Limb (tissue), 2 donors: ENCODE measurements at regions not wholly inside any gene's neighbourhood (a gene's known extent, or its start where the extent isn't known, plus 50 kb on each side); places are given as distances from the start of the nearest gene placed in this dataset.
"Not testable (repeated sequence)": the region's sequence is repeated elsewhere in the genome, so short reads cannot be mapped to it uniquely, and the experiment has no call there.

ENCODE experiments used
- DNase-seq, 2 donors: peaks; one replicate each; pipeline ENCODE4 v3.0.0-alpha.2; 2016; ENCODE audit errors: extremely low spot score in 2 of 2

- no peak for DNase-seq
Measured at GRCh38 chr6:158920311-158920905, 79.6 kb downstream of the RSPH3 start.

DNA sequence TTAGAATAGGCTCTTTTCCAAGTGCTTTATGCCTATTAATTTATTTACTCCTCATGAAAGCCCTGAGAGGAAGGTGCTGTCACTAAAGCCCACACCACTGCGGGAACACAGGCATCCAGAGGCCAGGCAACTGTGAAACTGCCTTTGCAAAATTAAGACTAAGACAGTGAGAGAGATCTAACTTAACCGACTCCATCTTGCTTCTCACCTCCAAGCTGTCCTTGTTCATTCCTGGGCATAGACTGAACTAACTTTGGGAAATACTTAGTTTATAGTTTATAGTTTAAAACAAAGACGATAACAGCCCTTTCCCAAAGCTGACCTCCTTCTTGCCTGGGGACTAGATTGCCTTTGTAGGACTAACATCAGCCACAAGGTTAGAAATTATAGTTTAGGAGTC is 80.1 kb downstream of the RSPH3 start:
- no peak for DNase-seq

DNA sequence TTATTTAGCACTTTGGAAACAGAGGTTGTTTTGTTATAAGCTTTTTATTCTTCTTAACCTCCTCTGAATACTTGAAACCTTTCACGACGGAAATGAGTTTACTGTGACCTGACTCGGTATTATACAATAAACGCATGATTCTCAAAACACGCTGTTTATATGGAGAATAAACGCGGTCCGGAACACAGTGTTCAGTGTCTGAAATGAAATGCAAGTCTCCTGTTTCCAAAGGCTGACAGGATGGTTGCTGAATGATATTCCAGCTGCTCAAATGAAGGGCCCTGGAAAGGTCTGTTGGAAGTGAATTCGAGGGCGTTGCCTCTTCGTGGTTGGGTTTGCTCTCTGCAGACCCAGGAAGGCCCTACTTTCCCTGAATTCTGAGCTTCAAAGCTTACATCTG is 83.4 kb downstream of the RSPH3 start:
- DNase-seq: peak in 1 of 2 donors; percentile 48

GRCh38 chr6:158914923-158915322 is 85.1 kb downstream of the RSPH3 start:
- DNase-seq: no peak

GRCh38 chr6:158913580-158913979 is 86.4 kb downstream of the RSPH3 start:
- DNase-seq: no peak

GRCh38 chr6:158912655-158913054 is 87.3 kb downstream of the RSPH3 start:
- DNase-seq: no peak

DNA sequence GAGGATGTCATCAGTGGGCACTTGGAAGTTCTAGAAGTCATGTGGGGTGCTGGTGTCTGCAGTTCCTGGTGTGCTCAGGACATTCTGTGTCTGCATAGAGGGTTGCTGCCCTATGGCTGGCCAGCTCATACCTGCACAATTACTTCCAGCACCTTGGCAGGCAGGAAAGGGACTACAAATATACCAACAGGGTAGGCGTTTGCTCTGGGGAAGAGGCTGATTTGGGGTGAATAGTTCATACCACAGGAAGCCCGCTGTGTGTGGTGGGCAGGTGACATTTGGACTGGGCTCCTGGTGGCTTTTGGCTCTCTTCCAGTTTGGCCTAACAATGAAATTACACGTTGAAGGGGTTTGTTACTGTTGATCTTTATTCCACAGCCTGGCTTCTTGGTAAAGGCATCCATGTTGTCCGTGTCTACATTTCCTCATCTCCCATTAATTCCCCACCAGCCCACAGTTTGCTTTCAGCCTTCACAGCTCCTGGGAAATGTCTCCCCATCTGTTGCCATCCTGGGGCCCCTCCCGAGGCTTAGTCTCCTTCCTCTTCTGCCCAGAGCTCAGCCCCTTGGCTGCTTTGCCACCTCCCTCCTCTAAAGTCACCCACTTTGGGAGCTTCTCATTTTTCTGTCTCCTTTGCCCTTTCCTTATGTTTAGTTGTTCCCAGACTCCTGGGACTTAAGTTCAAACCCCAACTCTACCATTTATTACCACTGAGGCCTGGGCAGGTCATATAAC is 88.1 kb downstream of the RSPH3 start:
- DNase-seq: no peak

DNA sequence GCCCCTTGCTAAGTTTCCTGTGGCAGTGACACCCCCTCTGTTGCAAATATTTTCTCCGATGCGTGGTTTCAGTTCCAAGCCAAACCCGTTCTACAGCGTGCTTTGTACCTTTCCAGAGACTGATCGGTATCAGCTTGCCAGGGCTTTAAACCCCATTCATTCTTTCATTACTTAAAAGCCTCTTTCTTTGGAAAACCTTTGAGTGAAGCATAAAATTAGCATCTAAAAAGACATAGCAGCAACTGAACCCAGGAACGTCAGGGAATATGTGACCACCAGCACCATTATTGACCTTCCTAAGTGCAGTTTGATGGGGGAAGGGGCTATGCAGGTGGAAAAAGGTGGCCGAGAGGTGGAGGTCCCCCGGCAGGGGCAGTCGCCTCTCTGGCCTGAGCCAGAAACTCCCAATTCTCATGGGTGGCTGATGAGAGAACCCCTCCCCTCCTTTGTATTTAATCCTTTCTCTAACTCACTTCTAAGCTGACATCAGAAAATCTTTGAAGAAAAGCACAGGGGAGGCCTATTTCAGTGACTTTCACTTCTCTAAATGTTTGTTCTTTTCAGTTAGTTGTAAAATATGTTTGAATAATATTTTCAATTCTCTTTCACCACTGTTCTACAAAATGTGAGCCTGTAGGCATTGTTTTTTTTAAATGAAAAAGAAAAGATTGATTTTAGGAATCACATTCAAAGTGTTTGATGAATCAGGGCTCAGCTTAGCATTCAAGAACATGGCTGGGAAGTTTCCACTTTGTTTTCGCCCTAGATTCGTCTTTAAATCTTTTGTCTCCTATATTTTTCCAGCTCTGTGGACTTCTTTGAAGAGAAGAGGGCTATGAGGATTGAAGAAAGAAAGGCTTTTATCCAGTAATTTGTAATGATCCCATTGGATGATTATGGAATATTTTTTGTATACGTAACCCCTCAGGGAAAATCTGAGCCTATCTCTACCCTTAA is 89.2 kb downstream of the RSPH3 start:
- no peak for DNase-seq

DNA sequence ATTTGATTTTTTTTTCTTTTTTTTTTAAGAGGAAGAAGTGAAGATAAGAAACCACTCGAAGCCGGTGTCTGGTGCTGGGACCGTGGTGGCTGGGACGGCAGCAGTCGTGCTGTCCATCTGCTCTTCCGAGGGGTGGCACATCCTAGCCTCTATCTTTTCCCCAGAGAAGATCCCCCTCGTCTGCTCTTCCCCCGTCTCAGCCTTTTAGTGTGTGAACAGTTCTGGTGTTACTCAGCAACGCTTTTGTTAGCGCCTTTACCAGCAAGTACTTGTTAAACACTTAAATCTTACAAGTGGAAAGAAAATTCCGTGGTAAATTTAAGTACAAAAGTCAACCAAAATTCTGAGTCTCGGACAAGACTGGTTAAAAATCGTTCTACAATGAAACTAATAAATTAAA is 90.1 kb downstream of the RSPH3 start:
- DNase-seq: no peak

DNA sequence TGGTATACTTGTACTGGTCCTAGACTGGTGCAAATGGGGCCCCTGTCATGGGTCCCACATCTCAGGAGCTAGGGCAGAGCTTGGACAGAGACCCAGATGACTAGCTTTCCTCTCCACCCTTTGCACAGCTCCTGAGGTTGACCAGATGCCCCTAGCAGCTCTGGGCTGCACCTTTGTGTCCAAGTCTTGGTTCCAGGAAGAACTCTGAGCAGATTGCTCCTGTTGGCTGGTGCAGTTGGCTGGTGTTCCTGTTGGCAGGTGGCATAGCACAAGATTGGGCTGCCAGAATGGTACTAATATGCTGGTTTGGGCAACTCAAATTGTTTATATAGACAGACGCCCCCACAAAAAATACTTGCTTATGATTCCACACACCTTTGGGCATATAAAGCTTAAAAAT is 89.4 kb upstream of the EZR start:
- no peak for DNase-seq

GRCh38 chr6:158907931-158908330 is 88.8 kb upstream of the EZR start:
- no peak for DNase-seq

GRCh38 chr6:158906926-158907325 is 87.8 kb upstream of the EZR start:
- DNase-seq: no peak

DNA sequence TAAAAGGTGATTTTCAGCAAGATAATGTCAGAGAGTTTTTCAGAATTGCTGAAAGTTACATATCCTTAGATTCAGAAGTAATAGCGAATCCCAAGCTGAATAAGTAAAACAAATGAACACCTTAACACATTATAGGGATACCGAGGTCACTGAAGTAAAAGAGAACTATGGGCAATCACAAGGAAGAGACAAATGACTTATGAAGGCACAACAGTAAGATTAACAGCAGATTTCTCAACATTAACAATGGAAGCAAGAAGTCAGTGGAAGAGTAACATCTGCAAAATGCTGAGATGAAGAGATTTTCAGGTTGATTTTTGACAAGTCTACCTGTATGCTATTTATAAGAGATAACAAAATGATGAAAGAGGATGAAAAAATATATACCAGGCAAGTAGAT is 86.1 kb upstream of the EZR start:
- DNase-seq: no peak

DNA sequence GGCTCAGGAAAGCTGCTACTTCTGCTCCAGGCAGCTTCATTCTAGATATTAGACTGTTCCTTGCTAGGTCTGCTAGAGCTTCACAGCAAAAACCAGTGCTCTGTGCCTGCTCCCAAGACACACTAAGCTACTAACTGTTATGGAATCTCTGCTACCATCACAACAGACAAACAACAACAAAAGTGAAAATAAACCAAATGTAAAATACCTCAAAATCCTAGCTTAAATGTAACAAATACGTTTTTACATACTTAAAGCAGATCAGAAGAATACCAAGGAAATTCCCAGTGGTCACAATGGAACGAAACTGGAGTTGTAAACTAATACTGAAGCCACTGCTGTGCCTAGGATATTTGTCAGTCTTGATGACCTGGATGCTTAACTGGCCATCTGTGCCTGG is 84.6 kb upstream of the EZR start:
- DNase-seq: no peak

DNA sequence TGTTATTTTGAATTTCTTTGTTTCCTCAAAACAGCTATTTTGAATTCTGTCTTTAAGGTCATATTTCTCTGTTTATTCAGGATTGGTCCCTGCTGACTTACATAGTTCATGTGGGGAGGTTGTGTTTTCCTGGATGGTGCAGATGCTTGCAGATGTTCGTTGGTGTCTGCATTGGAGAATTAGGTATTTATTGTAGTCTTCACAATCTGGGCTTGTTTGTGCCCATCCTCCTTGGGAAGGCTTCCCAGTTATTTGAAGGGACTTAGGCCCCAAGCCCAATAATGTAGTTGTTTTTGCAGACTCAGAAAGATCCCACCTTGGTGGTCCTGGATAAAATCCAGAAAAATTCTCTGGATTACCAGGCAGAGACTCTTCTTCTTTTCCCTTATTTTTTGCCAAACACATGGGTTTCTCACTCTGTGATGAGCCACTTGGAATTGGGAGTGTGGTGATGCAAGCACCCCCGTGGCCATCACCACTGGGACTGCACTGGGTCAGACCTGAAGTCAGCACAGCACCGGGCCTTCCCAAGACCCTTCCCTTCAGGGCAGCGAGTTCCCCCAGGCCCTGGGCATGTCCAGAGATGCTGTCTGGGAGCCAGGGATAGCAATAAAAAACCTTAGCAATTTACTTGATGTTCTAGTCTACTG is 81.6 kb upstream of the EZR start:
- DNase-seq: no peak

DNA sequence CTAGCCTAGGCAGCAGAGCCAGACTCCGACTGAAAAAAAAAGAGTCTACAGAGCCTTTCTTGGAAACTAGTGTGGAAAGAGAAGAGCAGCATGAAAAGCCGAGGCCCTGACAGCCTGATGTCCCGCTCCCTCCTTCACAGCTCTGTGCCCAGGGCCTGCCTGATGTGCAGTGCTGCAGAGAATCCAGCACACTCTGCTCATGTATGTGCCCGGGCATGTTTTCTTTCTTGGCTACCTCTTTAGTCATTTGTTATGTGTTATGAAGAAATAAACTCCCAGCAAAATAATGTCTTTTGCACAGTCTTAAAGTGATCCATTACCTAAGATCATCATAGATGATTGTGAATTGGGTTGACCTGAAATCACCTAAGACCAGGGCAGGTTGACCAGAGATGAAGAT is 78.1 kb upstream of the EZR start:
- no peak for DNase-seq

DNA sequence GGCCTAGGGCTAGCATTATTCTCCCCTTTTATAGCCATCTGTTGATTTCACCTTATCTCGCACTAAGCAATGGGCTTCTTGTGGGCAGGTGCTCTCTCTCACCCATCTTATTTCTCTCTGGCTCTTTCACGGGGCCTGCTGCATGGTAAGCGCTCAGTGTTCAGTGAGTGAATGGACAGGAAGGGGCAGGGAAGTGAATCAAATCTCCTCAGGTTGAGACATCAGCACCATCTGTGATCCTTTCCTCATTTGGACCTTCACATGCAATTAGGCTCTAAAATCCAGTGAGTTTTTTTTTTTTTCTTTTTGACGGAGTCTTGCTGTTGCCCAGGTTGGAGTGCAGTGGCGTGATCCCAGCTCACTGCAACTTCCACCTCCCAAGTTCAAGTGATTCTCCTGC is 76.5 kb upstream of the EZR start:
- no peak for DNase-seq

GRCh38 chr6:158894193-158894592 is 75.0 kb upstream of the EZR start:
- DNase-seq: peak in 1 of 2 donors; percentile 47

- DNase-seq: no peak
Measured at GRCh38 chr6:158892266-158892665, 73.1 kb upstream of the EZR start.

- not testable (repeated sequence) for DNase-seq
Measured at GRCh38 chr6:158891560-158891959, 72.4 kb upstream of the EZR start.

DNA sequence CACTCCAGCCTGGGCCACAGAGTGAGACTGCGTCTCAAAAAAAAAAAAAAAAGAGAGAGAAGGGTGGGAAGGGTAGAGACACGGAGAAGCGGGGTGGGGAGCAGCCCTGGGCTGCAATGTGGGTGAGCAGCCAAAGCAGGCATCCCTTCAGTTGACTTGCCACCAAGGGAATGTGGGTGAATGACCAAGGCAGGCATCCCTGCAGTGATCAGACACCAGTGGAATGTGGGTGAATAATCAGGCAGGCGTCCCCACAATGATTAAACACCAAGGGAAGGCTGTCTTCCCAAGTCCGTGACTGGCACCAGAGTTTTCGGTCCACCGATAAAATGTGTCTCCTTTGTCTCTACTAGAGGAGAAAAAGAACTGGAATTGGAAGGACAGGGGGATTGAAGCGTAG is 69.0 kb upstream of the EZR start:
- not testable (repeated sequence) for DNase-seq
